HL-60 (cell line): ENCODE measurements at regions not wholly inside any gene's neighbourhood (a gene's known extent, or its start where the extent isn't known, plus 50 kb on each side); places are given as distances from the start of the nearest gene placed in this dataset.

Source experiments
- GABPA ChIP-seq: IDR thresholded peaks from 2 replicates; pipeline ENCODE4 v1.6.1; 2012; ENCODE audit warnings: low read depth
- POLR2AphosphoS5 ChIP-seq: IDR thresholded peaks from 2 replicates; pipeline ENCODE4 v1.6.1; 2012; ENCODE audit warnings: low read depth
- SPI1 ChIP-seq: IDR thresholded peaks from 2 replicates; pipeline ENCODE4 v1.6.1; 2012; ENCODE audit warnings: low read depth, mild to moderate bottlenecking, borderline replicate concordance
- TF ChIP-seq, protein P1 (sequence below): IDR thresholded peaks from one replicate; pipeline ENCODE4 v1.5.1; 2011; ENCODE audit warnings: low read length, control low read depth, inconsistent platforms; ENCODE audit not compliant: insufficient read depth
- TF ChIP-seq, protein P2 (sequence below): IDR thresholded peaks from 2 replicates; pipeline ENCODE4 v1.6.1; 2012; ENCODE audit warnings: low read depth; ENCODE audit not compliant: insufficient replicate concordance

- TF ChIP-seq, protein P1, sequence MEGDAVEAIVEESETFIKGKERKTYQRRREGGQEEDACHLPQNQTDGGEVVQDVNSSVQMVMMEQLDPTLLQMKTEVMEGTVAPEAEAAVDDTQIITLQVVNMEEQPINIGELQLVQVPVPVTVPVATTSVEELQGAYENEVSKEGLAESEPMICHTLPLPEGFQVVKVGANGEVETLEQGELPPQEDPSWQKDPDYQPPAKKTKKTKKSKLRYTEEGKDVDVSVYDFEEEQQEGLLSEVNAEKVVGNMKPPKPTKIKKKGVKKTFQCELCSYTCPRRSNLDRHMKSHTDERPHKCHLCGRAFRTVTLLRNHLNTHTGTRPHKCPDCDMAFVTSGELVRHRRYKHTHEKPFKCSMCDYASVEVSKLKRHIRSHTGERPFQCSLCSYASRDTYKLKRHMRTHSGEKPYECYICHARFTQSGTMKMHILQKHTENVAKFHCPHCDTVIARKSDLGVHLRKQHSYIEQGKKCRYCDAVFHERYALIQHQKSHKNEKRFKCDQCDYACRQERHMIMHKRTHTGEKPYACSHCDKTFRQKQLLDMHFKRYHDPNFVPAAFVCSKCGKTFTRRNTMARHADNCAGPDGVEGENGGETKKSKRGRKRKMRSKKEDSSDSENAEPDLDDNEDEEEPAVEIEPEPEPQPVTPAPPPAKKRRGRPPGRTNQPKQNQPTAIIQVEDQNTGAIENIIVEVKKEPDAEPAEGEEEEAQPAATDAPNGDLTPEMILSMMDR, result no peak
- TF ChIP-seq POLR2AphosphoS5 (no peak), GABPA (no peak), SPI1 (no peak)
- TF ChIP-seq, protein P2, sequence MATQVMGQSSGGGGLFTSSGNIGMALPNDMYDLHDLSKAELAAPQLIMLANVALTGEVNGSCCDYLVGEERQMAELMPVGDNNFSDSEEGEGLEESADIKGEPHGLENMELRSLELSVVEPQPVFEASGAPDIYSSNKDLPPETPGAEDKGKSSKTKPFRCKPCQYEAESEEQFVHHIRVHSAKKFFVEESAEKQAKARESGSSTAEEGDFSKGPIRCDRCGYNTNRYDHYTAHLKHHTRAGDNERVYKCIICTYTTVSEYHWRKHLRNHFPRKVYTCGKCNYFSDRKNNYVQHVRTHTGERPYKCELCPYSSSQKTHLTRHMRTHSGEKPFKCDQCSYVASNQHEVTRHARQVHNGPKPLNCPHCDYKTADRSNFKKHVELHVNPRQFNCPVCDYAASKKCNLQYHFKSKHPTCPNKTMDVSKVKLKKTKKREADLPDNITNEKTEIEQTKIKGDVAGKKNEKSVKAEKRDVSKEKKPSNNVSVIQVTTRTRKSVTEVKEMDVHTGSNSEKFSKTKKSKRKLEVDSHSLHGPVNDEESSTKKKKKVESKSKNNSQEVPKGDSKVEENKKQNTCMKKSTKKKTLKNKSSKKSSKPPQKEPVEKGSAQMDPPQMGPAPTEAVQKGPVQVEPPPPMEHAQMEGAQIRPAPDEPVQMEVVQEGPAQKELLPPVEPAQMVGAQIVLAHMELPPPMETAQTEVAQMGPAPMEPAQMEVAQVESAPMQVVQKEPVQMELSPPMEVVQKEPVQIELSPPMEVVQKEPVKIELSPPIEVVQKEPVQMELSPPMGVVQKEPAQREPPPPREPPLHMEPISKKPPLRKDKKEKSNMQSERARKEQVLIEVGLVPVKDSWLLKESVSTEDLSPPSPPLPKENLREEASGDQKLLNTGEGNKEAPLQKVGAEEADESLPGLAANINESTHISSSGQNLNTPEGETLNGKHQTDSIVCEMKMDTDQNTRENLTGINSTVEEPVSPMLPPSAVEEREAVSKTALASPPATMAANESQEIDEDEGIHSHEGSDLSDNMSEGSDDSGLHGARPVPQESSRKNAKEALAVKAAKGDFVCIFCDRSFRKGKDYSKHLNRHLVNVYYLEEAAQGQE, result no peak
Measured at GRCh38 chr18:57895182-57895581, 92.1 kb upstream of the ATP8B1 start.
